ENCODE measurements at regions not wholly inside any gene's neighbourhood (a gene's known extent, or its start where the extent isn't known, plus 50 kb on each side); places are given as distances from the start of the nearest gene placed in this dataset.

DNA sequence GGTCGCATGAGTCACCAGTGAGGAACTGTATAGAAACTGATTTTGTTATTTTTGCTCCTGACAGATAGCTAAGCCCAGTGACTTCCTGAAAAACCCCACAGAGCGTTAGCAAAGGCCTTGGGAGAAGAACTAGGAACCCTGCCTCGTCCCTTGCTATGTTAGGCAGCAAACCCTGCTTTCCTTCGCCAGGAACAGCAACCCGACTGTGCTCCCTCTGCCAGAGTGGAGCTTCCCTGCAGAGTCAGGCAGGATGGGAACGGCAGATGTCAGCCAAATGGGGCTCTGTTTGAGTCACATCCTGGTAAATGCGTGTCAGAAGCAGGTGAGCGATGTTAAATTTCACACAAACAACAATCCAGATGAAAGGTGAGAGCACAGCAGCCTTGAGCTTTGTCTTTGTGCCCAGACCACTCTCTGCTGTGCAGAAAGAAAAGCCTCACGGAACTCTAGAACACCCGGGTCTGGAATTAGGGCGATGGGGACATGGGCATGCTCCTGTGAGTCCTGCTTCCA, 186.6 kb downstream of the ADAMTS15 start:
- H3K4me3 ChIP-seq (ENCODE audit: control extremely low read depth in 1 of 5, extremely low read depth in 1 of 5, insufficient read depth in 1 of 5, low read depth in 2 of 5, low read length in 4 of 5) = no peak overlapping the region
- no peaks in the 10 kb centered on the region for H3K27me3 ChIP-seq (replicated peaks in 1 of 4; ENCODE audit: control extremely low read depth in 1 of 4, control insufficient read depth in 3 of 4, insufficient read depth in 4 of 4, low read length in 3 of 4)
- Mint-ChIP-seq H3K4me3 (no peak overlapping the region), H3K27ac (no peak overlapping the region), H3K4me1 (no peaks in the 10 kb centered on the region), H3K9me3 (ENCODE audit: insufficient read depth) (no peaks in the 10 kb centered on the region), H3K27me3 (peaks cover 8% of the 10 kb centered on the region)
- TF ChIP-seq EZH2 (IDR thresholded peaks at IDR 0.05; ENCODE audit: borderline replicate concordance, insufficient read depth, low read depth, low read length, poor library complexity, severe bottlenecking) = no peak
- no peak for DNase-seq
- no peak overlapping the region for H2AFZ ChIP-seq (ENCODE audit: insufficient read depth, low read depth, low read length, poor library complexity, severe bottlenecking)
- ChIA-PET CTCF (no interaction called here), POLR2A (no interaction called here)
- H3K9ac ChIP-seq (ENCODE audit: low read length) = no peak overlapping the region
- no peaks in the 10 kb centered on the region for H3K36me3 ChIP-seq (replicated peaks in 1 of 2; ENCODE audit: control extremely low read depth in 1 of 2, control insufficient read depth in 1 of 2, extremely low read depth in 1 of 2, insufficient read depth in 2 of 2, low read length in 1 of 2)
- no peaks in the 10 kb centered on the region for H3K79me2 ChIP-seq (ENCODE audit: control insufficient read depth, insufficient read depth, low read length)
- intact Hi-C loops (cut with micrococcal nuclease) = no loop called here
- no peak overlapping the region for H3K27ac ChIP-seq (ENCODE audit: low read length in 2 of 2)
- no peak for ATAC-seq (ENCODE audit: low read depth)
- H3K4me1 ChIP-seq (ENCODE audit: control insufficient read depth in 2 of 2, insufficient read depth in 2 of 2, low read length in 2 of 2) = no peaks in the 10 kb centered on the region
- WGBS (ENCODE audit: insufficient coverage) = 69% methylated on average over 11 of the region's 11 CpGs
- no peaks in the 10 kb centered on the region for H4K20me1 ChIP-seq (ENCODE audit: control insufficient read depth, insufficient read depth, low read length, poor library complexity, severe bottlenecking)
- no peak overlapping the region for H3K4me2 ChIP-seq (replicated peaks; ENCODE audit: low read depth, low read length, poor library complexity, severe bottlenecking)
- H3K9me3 ChIP-seq (ENCODE audit: control extremely low read depth in 1 of 3, control insufficient read depth in 2 of 3, insufficient read depth in 1 of 3, low read length in 2 of 3) = no peaks in the 10 kb centered on the region

DNA sequence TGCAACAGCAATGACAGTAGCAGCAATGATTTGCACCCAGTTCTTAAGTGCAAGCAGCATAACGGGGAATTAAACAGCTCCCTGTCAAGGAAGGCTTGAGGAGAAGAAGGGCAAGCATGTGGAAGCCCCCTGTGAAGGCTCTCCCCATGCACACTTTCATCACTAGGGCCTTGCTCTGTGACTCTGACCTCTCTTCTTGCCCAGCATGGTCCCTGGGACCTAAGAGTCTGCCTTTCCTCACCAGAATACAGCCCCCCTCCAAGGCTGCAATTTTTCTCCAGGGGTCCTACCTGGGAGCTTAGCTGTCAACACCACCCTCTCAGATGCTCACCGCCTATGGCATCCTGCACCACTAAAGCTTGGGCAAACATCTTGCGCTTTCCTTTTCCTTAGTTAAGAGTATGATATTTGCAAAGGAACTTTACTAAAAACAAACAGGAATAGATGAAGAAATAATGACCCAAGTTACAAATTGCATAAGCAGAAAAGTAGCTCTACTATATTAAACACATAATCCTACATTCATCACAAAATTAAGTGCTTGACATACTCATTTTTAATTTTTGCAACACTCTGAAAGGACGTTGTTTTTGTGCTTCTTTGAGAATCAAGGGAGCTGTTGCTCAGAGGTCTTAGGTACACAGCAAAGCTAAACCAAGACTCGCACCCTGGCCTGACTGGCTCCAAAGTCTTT, 187.6 kb downstream of the ADAMTS15 start:
- H3K9ac ChIP-seq (ENCODE audit: low read length) = no peak overlapping the region
- ChIA-PET POLR2A (no interaction called here), CTCF (no interaction called here)
- no peaks in the 10 kb centered on the region for H3K9me3 ChIP-seq (ENCODE audit: control extremely low read depth in 1 of 3, control insufficient read depth in 2 of 3, insufficient read depth in 1 of 3, low read length in 2 of 3)
- Mint-ChIP-seq H3K4me3 (no peak overlapping the region), H3K27ac (no peak overlapping the region), H3K9me3 (ENCODE audit: insufficient read depth) (no peaks in the 10 kb centered on the region), H3K4me1 (no peaks in the 10 kb centered on the region), H3K27me3 (peaks cover 11% of the 10 kb centered on the region)
- no peak overlapping the region for H3K27ac ChIP-seq (ENCODE audit: low read length in 2 of 2)
- TF ChIP-seq, protein P1, sequence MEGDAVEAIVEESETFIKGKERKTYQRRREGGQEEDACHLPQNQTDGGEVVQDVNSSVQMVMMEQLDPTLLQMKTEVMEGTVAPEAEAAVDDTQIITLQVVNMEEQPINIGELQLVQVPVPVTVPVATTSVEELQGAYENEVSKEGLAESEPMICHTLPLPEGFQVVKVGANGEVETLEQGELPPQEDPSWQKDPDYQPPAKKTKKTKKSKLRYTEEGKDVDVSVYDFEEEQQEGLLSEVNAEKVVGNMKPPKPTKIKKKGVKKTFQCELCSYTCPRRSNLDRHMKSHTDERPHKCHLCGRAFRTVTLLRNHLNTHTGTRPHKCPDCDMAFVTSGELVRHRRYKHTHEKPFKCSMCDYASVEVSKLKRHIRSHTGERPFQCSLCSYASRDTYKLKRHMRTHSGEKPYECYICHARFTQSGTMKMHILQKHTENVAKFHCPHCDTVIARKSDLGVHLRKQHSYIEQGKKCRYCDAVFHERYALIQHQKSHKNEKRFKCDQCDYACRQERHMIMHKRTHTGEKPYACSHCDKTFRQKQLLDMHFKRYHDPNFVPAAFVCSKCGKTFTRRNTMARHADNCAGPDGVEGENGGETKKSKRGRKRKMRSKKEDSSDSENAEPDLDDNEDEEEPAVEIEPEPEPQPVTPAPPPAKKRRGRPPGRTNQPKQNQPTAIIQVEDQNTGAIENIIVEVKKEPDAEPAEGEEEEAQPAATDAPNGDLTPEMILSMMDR (IDR thresholded peaks at IDR 0.05) = no peak
- no peak for TF ChIP-seq EZH2 (IDR thresholded peaks at IDR 0.05; ENCODE audit: borderline replicate concordance, insufficient read depth, low read depth, low read length, poor library complexity, severe bottlenecking)
- H3K4me1 ChIP-seq (ENCODE audit: control insufficient read depth in 2 of 2, insufficient read depth in 2 of 2, low read length in 2 of 2) = no peaks in the 10 kb centered on the region
- no peaks in the 10 kb centered on the region for H3K79me2 ChIP-seq (ENCODE audit: control insufficient read depth, insufficient read depth, low read length)
- DNase-seq (no peak), ATAC-seq (ENCODE audit: low read depth) (no peak)
- WGBS (ENCODE audit: insufficient coverage) = 89% methylated on average over 3 of the region's 5 CpGs
- no peak overlapping the region for H2AFZ ChIP-seq (ENCODE audit: insufficient read depth, low read depth, low read length, poor library complexity, severe bottlenecking)
- intact Hi-C loops (cut with micrococcal nuclease) = no loop called here
- H3K36me3 ChIP-seq (replicated peaks in 1 of 2; ENCODE audit: control extremely low read depth in 1 of 2, control insufficient read depth in 1 of 2, extremely low read depth in 1 of 2, insufficient read depth in 2 of 2, low read length in 1 of 2) = no peaks in the 10 kb centered on the region
- H4K20me1 ChIP-seq (ENCODE audit: control insufficient read depth, insufficient read depth, low read length, poor library complexity, severe bottlenecking) = no peaks in the 10 kb centered on the region
- no peak overlapping the region for H3K4me2 ChIP-seq (replicated peaks; ENCODE audit: low read depth, low read length, poor library complexity, severe bottlenecking)
- H3K27me3 ChIP-seq (replicated peaks in 1 of 4; ENCODE audit: control extremely low read depth in 1 of 4, control insufficient read depth in 3 of 4, insufficient read depth in 4 of 4, low read length in 3 of 4) = no peaks in the 10 kb centered on the region
- no peak overlapping the region for H3K4me3 ChIP-seq (ENCODE audit: control extremely low read depth in 1 of 5, extremely low read depth in 1 of 5, insufficient read depth in 1 of 5, low read depth in 2 of 5, low read length in 4 of 5)

All from B cell (primary cell).